Trophoblast cell (in vitro differentiated cells and primary cell): ENCODE measurements at regions not wholly inside any gene's neighbourhood (a gene's known extent, or its start where the extent isn't known, plus 50 kb on each side); places are given as distances from the start of the nearest gene placed in this dataset.
"Not testable (repeated sequence)": the region's sequence is repeated elsewhere in the genome, so short reads cannot be mapped to it uniquely, and the experiment has no call there.

Source experiments
- DNase-seq, 2 donors: peaks; one replicate each; pipeline ENCODE4 v3.0.0-alpha.2; 2016
- H2AFZ ChIP-seq: 2 replicates; pipeline ENCODE4 v1.6.1; 2013; ENCODE audit warnings: low read length, moderate library complexity, mild to moderate bottlenecking; ENCODE audit not compliant: insufficient read depth, poor library complexity
- H2AK5ac ChIP-seq: 2 replicates; pipeline ENCODE4 v1.6.1; 2013; ENCODE audit warnings: mild to moderate bottlenecking, low read length
- H2BK120ac ChIP-seq: 2 replicates; pipeline ENCODE4 v1.6.1; 2013; ENCODE audit warnings: low read length, mild to moderate bottlenecking, moderate library complexity; ENCODE audit not compliant: insufficient read depth, poor library complexity
- H2BK12ac ChIP-seq: 2 replicates; pipeline ENCODE4 v1.6.1; 2013; ENCODE audit warnings: mild to moderate bottlenecking, low read length, moderate library complexity
- H2BK5ac ChIP-seq: 2 replicates; pipeline ENCODE4 v1.6.1; 2013; ENCODE audit warnings: low read length, low read depth, moderate library complexity, mild to moderate bottlenecking; ENCODE audit not compliant: poor library complexity
- H3K14ac ChIP-seq: 2 replicates; pipeline ENCODE4 v1.6.1; 2013; ENCODE audit warnings: mild to moderate bottlenecking, low read length
- H3K18ac ChIP-seq: 2 replicates; pipeline ENCODE4 v1.6.1; 2013; ENCODE audit warnings: mild to moderate bottlenecking, low read length
- H3K23ac ChIP-seq: 2 replicates; pipeline ENCODE4 v1.6.1; 2013; ENCODE audit warnings: low read length
- H3K27ac ChIP-seq: 2 replicates; pipeline ENCODE4 v1.5.1; 2013; ENCODE audit warnings: low read depth, mild to moderate bottlenecking, inconsistent platforms, low read length, moderate library complexity
- H3K27me3 ChIP-seq: 2 replicates; pipeline ENCODE4 v1.6.1; 2013; ENCODE audit warnings: inconsistent platforms, mild to moderate bottlenecking, low read length, moderate library complexity; ENCODE audit not compliant: insufficient read depth
- H3K36me3 ChIP-seq, 2 experiments: 1 replicate in 1 of 2; 2 replicates in 1 of 2; pipeline ENCODE4 v1.6.1; 2013; ENCODE audit warnings: low read length in 2 of 2, mild to moderate bottlenecking in 2 of 2, moderate library complexity in 1 of 2; ENCODE audit not compliant: insufficient read depth in 2 of 2, control insufficient read depth in 1 of 2
- H3K4ac ChIP-seq: 2 replicates; pipeline ENCODE4 v1.6.1; 2013; ENCODE audit warnings: low read depth, mild to moderate bottlenecking, low read length, moderate library complexity
- H3K4me1 ChIP-seq, 2 experiments: 1 replicate in 1 of 2; 2 replicates in 1 of 2; pipeline ENCODE4 v1.6.1; 2013; ENCODE audit warnings: low read length in 2 of 2, mild to moderate bottlenecking in 2 of 2, moderate library complexity in 1 of 2; ENCODE audit not compliant: insufficient read depth in 2 of 2, control insufficient read depth in 1 of 2
- H3K4me2 ChIP-seq: 2 replicates; pipeline ENCODE4 v1.6.1; 2013; ENCODE audit warnings: inconsistent platforms, mild to moderate bottlenecking, low read length, moderate library complexity
- H3K4me3 ChIP-seq: 2 replicates; pipeline ENCODE4 v1.5.1; 2013; ENCODE audit warnings: mild to moderate bottlenecking, low read depth, low read length, inconsistent platforms
- H3K79me1 ChIP-seq: one replicate; pipeline ENCODE4 v1.6.1; 2013; ENCODE audit warnings: low read length
- H3K79me2 ChIP-seq: 2 replicates; pipeline ENCODE4 v1.6.1; 2013; ENCODE audit warnings: low read length, mild to moderate bottlenecking; ENCODE audit not compliant: control insufficient read depth, insufficient read depth, poor library complexity
- H3K9ac ChIP-seq: 2 replicates; pipeline ENCODE4 v1.6.1; 2013; ENCODE audit warnings: mild to moderate bottlenecking, low read length
- H3K9me3 ChIP-seq: 2 replicates; pipeline ENCODE4 v1.6.1; 2013; ENCODE audit warnings: low read depth, mild to moderate bottlenecking, control low read depth, inconsistent platforms, low read length; ENCODE audit not compliant: insufficient read depth
- H4K12ac ChIP-seq: 2 replicates; pipeline ENCODE4 v1.6.1; 2013; ENCODE audit warnings: low read depth, mild to moderate bottlenecking, low read length, moderate library complexity
- H4K8ac ChIP-seq: 2 replicates; pipeline ENCODE4 v1.6.1; 2013; ENCODE audit warnings: low read depth, mild to moderate bottlenecking, low read length, moderate library complexity
- H4K91ac ChIP-seq: one replicate; pipeline ENCODE4 v1.6.1; 2013; ENCODE audit warnings: low read depth, mild to moderate bottlenecking, low read length, moderate library complexity
- WGBS: extraction: QIAGEN DNeasy Blood & Tissue Kit; methylation state at CpG from one replicate; pipeline ENCODE4 v1.1.7; 2013; ENCODE audit warnings: missing lambda C conversion rate; ENCODE audit not compliant: insufficient read length, insufficient coverage; ENCODE audit errors: extremely low coverage; 5-methylcytosine and 5-hydroxymethylcytosine counted together

- no peak overlapping the region for H3K9ac ChIP-seq
- H3K27ac ChIP-seq, result no peak overlapping the region
- no peak overlapping the region for H2AFZ ChIP-seq
- H3K4me2 ChIP-seq, result no peak overlapping the region
- no peak overlapping the region for H4K12ac ChIP-seq
- H4K91ac ChIP-seq, result no peak overlapping the region
- no peak for DNase-seq
- H2BK12ac ChIP-seq, result no peak overlapping the region
- H2BK5ac ChIP-seq, result no peak overlapping the region
- H2AK5ac ChIP-seq, result no peak overlapping the region
- H3K23ac ChIP-seq, result no peak overlapping the region
- H3K9me3 ChIP-seq, result peaks cover 3% of the 10 kb centered on the region
- H3K18ac ChIP-seq, result no peak overlapping the region
- H3K4ac ChIP-seq, result no peak overlapping the region
- H3K27me3 ChIP-seq, result no peaks in the 10 kb centered on the region
- WGBS, result no CpG with 5 or more reads among the region's 17 CpGs
- peaks cover 0 to 10% of the 10 kb centered on the region in 2 experiments for H3K4me1 ChIP-seq
- H2BK120ac ChIP-seq, result no peak overlapping the region
- no peak overlapping the region for H3K4me3 ChIP-seq
- H3K79me1 ChIP-seq, result no peaks in the 10 kb centered on the region
- H3K14ac ChIP-seq, result no peak overlapping the region
- no peak overlapping the region for H4K8ac ChIP-seq
- H3K36me3 ChIP-seq, result no peaks in the 10 kb centered on the region
- no peaks in the 10 kb centered on the region for H3K79me2 ChIP-seq
Observed at GRCh38 chr16:86077243-86077940, 178.4 kb downstream of the IRF8 start.

- Histone ChIP-seq H2BK5ac (no peak overlapping the region), H3K9ac (no peak overlapping the region)
Observed at GRCh38 chr16:86078121-86078600, 179.2 kb downstream of the IRF8 start.

GRCh38 chr16:86078711-86079110, 179.7 kb downstream of the IRF8 start:
- not testable (repeated sequence) for H4K8ac ChIP-seq, DNase-seq, H3K9ac ChIP-seq, H3K9me3 ChIP-seq, H3K79me1 ChIP-seq, H3K23ac ChIP-seq, H3K18ac ChIP-seq, H3K4ac ChIP-seq, H3K27me3 ChIP-seq, H2BK5ac ChIP-seq, H3K4me2 ChIP-seq, H3K14ac ChIP-seq, H3K4me3 ChIP-seq, H2AFZ ChIP-seq, H4K12ac ChIP-seq, H3K79me2 ChIP-seq, H2BK120ac ChIP-seq, H4K91ac ChIP-seq, H2BK12ac ChIP-seq, H3K36me3 ChIP-seq, H3K27ac ChIP-seq, H2AK5ac ChIP-seq
- peaks cover 0 to 10% of the 10 kb centered on the region in 2 experiments for H3K4me1 ChIP-seq
- no CpG with 5 or more reads among the region's 13 CpGs for WGBS

More at GRCh38 chr16:86078121-86078600, 179.2 kb downstream of the IRF8 start:
- Histone ChIP-seq H3K79me2 (no peaks in the 10 kb centered on the region), H2BK120ac (no peak overlapping the region), H3K36me3 (no peaks in the 10 kb centered on the region), H3K4me1 (peaks cover 0 to 10% of the 10 kb centered on the region in 2 experiments), H3K4me2 (no peak overlapping the region), H3K14ac (no peak overlapping the region), H3K18ac (no peak overlapping the region), H4K12ac (no peak overlapping the region), H3K4ac (no peak overlapping the region), H2AFZ (no peak overlapping the region), H3K79me1 (no peaks in the 10 kb centered on the region), H3K9me3 (peaks cover 4% of the 10 kb centered on the region), H4K8ac (no peak overlapping the region), H2AK5ac (no peak overlapping the region), H4K91ac (no peak overlapping the region), H2BK12ac (no peak overlapping the region), H3K23ac (no peak overlapping the region), H3K27me3 (no peaks in the 10 kb centered on the region), H3K27ac (no peak overlapping the region), H3K4me3 (no peak overlapping the region)
- DNase-seq, result no peak
- WGBS, result no CpG with 5 or more reads among the region's 18 CpGs

GRCh38 chr16:86079255-86079885, 180.4 kb downstream of the IRF8 start:
- H2AK5ac ChIP-seq, result no peak overlapping the region
- WGBS, result no CpG with 5 or more reads among the region's 15 CpGs
- H2AFZ ChIP-seq, result no peak overlapping the region

More at GRCh38 chr16:86079255-86079885, 180.4 kb downstream of the IRF8 start:
- Histone ChIP-seq H3K27ac (no peak overlapping the region), H3K79me2 (no peaks in the 10 kb centered on the region), H4K12ac (no peak overlapping the region), H4K8ac (no peak overlapping the region), H3K4ac (no peak overlapping the region), H2BK5ac (no peak overlapping the region), H3K27me3 (no peaks in the 10 kb centered on the region), H3K36me3 (no peaks in the 10 kb centered on the region), H3K18ac (no peak overlapping the region), H3K79me1 (no peaks in the 10 kb centered on the region), H3K4me2 (no peak overlapping the region), H4K91ac (no peak overlapping the region), H3K4me3 (no peak overlapping the region), H3K9ac (no peak overlapping the region), H2BK120ac (no peak overlapping the region), H3K14ac (no peak overlapping the region), H3K23ac (no peak overlapping the region), H3K9me3 (peaks cover 2% of the 10 kb centered on the region), H2BK12ac (no peak overlapping the region), H3K4me1 (peaks cover 0 to 10% of the 10 kb centered on the region in 2 experiments)
- no peak for DNase-seq
